ENCODE measurements at regions not wholly inside any gene's neighbourhood (a gene's known extent, or its start where the extent isn't known, plus 50 kb on each side); places are given as distances from the start of the nearest gene placed in this dataset.
A peak's percentile ranks its signal among the peaks of the same experiment; 100 is the strongest.

DNA sequence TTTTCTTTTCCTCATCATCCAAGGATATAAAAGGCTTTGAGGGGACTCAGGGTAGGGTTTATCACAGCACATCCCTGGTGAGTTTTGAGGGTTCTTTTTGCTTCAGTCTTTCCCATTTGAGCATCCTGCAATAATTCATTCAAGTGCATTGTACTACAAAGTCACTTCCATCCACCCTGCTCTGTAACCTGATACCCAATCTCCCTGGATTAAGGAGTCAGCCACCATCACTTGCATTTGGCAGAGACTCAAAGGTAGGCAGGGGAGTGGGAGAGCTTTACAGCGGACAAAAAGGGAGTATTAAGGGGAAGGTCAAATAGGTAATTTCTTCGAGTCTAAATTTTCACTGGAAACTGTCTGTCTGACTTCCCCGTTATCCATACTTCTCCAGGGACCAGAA, 216.1 kb upstream of the TMTC4 start:
- H3K4me3 ChIP-seq (ENCODE audit: control insufficient read depth, low read depth, low read length): no peak overlapping the region
- DNase-seq (ENCODE audit: low read depth): no peak
- TF ChIP-seq, protein P1, sequence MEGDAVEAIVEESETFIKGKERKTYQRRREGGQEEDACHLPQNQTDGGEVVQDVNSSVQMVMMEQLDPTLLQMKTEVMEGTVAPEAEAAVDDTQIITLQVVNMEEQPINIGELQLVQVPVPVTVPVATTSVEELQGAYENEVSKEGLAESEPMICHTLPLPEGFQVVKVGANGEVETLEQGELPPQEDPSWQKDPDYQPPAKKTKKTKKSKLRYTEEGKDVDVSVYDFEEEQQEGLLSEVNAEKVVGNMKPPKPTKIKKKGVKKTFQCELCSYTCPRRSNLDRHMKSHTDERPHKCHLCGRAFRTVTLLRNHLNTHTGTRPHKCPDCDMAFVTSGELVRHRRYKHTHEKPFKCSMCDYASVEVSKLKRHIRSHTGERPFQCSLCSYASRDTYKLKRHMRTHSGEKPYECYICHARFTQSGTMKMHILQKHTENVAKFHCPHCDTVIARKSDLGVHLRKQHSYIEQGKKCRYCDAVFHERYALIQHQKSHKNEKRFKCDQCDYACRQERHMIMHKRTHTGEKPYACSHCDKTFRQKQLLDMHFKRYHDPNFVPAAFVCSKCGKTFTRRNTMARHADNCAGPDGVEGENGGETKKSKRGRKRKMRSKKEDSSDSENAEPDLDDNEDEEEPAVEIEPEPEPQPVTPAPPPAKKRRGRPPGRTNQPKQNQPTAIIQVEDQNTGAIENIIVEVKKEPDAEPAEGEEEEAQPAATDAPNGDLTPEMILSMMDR (conservative IDR thresholded peaks at IDR 0.05; ENCODE audit: control insufficient read depth, insufficient read depth, low read depth, low read length): no peak

DNA sequence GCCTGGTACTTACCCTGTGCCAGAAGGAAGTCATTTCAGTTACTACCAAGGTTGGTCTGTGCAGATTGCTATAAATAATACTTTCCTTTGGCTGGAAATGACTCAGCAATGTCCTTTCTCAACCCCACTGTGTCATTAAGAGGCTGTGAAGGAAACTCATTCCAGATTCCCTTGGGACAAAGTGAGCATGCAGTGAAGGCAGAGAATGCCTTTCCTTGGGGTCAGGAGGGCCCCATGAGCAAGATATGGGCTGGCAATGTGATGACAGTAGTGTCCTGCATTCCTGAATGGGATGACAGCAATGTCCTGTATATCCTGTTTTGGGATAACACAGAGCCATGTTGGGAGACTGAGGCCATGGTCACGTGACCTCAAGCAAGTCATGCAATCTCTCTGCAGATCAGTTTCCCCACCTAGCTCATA, 213.1 kb upstream of the TMTC4 start:
- peak; percentile 91 for DNase-seq (ENCODE audit: low read depth)
- TF ChIP-seq, protein P1 (conservative IDR thresholded peaks at IDR 0.05; ENCODE audit: control insufficient read depth, insufficient read depth, low read depth, low read length): no peak
- no peak overlapping the region for H3K4me3 ChIP-seq (ENCODE audit: control insufficient read depth, low read depth, low read length)

DNA sequence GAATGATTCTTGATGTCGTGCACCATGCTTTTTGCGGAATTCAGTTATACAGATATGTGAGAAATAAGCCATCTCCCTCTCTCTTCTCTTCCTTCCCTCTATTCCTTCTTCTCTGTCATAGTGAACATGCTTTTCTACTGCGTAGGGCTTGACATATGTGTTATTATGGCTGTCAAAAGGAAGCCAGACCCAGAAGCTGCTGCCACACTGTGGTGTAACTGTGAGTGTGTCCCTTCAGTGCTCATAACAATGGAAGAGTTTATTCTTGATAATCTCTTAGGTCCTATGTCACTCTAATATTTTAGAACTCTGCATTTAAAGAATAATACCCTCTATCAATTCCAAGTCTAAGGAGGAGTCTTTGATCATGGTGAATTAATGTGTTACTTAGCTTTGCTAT, 208.9 kb upstream of the TMTC4 start:
- TF ChIP-seq, protein P1 (conservative IDR thresholded peaks at IDR 0.05; ENCODE audit: control insufficient read depth, insufficient read depth, low read depth, low read length): no peak
- H3K4me3 ChIP-seq (ENCODE audit: control insufficient read depth, low read depth, low read length): no peak overlapping the region
- no peak for DNase-seq (ENCODE audit: low read depth)

DNA sequence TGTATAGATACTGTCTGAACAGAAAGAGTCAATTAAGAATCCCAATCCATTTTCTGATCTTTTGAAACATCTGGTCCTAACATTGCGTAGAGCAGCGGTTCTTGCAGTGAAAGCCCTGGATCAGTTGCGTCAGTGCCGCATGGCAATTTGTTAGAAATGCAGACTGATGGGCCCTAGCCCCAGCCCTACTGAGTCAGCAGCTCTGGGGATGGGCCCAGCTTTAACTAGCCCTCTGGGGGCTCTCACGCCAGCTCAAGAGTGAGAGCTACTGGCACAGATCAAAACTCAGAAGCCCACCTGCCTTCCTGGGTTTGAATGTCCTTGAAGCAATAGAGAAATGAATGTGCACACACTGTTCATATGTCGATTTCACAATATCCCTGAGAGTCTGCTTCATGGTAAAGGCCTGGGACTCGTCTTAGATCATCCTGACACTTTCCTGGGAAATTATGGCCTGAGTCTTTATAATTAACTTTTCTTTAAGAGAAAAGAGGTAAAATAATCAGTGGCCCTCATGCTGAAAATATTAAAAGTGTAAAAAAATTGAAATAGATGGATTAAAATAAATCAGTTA, 206.8 kb upstream of the TMTC4 start:
- TF ChIP-seq, protein P1 (conservative IDR thresholded peaks at IDR 0.05; ENCODE audit: control insufficient read depth, insufficient read depth, low read depth, low read length): no peak
- DNase-seq (ENCODE audit: low read depth): peak; percentile 89
- no peak overlapping the region for H3K4me3 ChIP-seq (ENCODE audit: control insufficient read depth, low read depth, low read length)

DNA sequence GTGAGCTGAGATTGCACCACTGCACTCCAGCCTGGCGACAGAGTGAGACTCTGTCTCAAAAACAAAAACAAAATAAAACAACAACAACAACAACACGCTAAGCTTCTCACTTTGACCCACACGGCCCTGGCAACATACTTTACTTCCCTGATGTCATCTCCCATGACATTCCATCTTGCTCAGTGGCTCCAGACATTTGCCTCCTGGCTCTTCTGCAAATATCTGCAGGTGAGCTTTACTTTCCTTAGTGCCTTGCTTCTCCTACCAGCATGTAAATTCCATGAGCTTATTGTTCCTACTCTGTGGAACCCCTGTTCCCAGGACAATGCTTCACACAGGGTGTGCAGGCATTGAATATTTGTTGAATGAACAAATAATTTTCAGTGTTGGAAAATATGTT, 205.6 kb upstream of the TMTC4 start:
- TF ChIP-seq, protein P1 (conservative IDR thresholded peaks at IDR 0.05; ENCODE audit: control insufficient read depth, insufficient read depth, low read depth, low read length): no peak
- DNase-seq (ENCODE audit: low read depth): no peak

DNA sequence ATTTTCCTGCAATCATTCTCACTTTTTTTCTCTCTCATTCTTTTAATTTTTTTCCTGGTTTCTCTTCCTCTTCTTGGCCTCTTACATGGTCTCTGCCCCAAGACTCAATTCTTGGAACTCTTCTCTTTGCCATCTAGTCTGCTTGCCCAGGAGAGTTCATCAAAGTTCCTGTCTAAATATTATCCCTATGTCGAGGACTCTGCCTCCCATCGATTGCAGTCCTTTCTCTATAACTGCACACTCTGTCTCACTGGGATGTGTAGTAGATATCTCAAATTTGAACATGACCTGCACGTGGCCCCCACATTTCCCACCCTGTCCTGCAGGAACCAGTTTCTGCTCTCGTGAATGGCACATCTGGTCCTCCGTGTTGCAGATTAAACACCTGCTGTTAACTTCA, 204.7 kb upstream of the TMTC4 start:
- TF ChIP-seq, protein P1 (conservative IDR thresholded peaks at IDR 0.05; ENCODE audit: control insufficient read depth, insufficient read depth, low read depth, low read length): no peak
- no peak for DNase-seq (ENCODE audit: low read depth)
- H3K4me3 ChIP-seq (ENCODE audit: control insufficient read depth, low read depth, low read length): no peak overlapping the region

More for the DNA sequence above, 205.6 kb upstream of the TMTC4 start:
- no peak overlapping the region for H3K4me3 ChIP-seq (ENCODE audit: control insufficient read depth, low read depth, low read length)

DNA sequence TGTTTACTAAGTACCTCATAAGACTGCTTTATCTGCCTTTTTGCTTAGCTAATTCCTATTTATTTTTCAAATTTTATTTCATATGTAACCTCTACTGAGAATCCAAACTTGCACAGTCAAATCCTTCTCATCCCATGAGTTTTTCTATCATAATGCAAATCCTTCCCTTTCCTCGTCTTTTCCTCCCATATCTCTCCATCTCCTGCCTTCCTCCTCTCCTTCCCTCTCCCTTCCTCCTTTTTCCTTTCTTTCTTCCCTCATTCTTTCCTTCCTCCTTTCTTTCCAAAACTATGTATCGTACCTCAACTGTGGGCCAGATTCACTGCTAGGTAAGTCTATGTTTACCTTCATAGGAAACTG, 201.4 kb upstream of the TMTC4 start:
- TF ChIP-seq, protein P1 (conservative IDR thresholded peaks at IDR 0.05; ENCODE audit: control insufficient read depth, insufficient read depth, low read depth, low read length): no peak
- no peak for DNase-seq (ENCODE audit: low read depth)
- H3K4me3 ChIP-seq (ENCODE audit: control insufficient read depth, low read depth, low read length): no peak overlapping the region

Data from fibroblast of mammary gland (primary cell).